HG02938 (cell line): ENCODE measurements at regions not wholly inside any gene's neighbourhood (a gene's known extent, or its start where the extent isn't known, plus 50 kb on each side); places are given as distances from the start of the nearest gene placed in this dataset.
A peak's percentile ranks its signal among the peaks of the same experiment; 100 is the strongest.
"Not testable (repeated sequence)": the region's sequence is repeated elsewhere in the genome, so short reads cannot be mapped to it uniquely, and the experiment has no call there.

Experiments
- ATAC-seq: cut with Tn5 transposase; IDR thresholded peaks from one replicate; pipeline ENCODE4 v1.9.1; 2021; ENCODE audit warnings: mild to moderate bottlenecking, moderate library complexity; ENCODE audit not compliant: unreplicated experiment

GRCh38 chr16:51984395-51984794 is 562.5 kb downstream of the TOX3 start:
- ATAC-seq: no peak

DNA sequence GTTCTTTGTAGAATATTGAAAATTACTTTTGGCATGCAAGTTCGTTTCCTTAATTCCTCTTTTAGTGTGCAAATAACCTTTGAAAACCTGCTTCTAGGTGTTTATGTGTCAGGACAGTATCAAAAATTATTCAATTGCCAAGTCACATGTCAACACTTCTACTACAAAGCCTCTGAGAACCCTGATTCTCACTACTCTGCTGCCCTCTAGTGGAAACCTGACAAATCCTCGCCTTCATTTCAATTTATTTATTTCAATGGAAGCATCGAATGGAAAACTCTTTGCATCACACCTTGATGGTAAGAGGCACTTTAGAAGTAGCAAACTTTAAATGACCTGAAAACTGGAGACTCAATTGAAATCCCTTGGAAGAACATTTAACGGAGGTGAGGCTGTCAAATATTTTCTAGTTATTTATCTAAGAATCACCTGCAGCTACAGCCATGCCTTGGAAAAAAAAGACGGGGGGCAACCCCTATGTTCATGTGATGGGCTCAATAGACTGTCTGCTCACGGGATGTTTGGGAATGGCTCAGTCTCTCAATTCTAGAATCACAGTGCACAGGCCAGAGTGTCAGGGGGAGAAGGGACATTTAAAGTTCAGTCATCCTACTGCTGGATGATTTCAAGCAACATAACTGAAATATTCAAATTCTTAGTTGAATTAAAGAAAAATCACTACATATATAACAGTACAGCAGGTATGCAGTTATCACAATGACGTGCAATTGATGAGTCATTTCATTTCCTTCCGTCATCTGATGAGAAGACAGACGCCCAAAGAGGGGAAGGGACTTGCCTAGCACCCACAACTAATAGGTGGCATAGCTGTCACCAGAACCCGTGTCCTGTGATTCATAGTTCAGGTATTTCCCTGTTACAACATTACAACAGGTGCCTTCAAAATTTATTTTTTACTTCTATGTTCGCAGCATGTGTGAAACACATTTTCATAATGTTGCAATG is 563.9 kb downstream of the TOX3 start:
- peak; percentile 64 for ATAC-seq

- no peak for ATAC-seq
Observed at GRCh38 chr16:51981725-51982124, 565.2 kb downstream of the TOX3 start.

DNA sequence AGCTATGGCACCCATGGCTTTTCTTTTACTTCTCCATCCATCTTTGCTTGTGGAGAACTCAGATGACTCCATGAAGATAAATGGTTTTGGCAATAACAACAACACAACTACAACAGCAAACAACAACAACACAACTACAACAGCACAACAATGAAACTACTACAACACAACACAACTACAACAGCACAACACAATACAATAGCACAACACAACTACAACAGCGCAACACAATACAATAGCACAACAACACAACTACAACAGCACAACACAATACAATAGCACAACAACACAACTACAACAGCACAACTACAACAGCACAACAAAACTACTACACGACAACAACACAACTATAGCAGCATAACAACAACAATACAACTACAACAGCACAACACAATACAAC is 569.4 kb downstream of the TOX3 start:
- ATAC-seq: not testable (repeated sequence)

DNA sequence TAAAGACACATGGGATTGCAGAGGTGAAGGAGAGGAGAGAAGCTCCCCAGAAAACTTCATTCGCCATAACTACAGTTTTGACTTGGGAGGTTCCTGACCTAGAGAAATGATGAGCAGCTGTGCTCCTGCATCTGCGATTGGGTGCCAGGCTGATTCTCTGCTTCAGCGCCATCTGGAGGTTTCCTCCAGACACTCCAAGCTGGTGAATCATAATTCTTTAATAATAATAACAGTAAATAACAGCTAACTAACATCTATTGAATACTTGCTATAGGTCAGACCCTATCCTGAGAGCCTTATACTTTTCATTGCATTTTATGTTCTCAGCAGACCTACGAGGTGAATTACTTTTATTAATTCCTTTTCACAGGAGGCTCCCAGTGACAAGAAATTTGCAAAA is 575.8 kb downstream of the TOX3 start:
- ATAC-seq: no peak

DNA sequence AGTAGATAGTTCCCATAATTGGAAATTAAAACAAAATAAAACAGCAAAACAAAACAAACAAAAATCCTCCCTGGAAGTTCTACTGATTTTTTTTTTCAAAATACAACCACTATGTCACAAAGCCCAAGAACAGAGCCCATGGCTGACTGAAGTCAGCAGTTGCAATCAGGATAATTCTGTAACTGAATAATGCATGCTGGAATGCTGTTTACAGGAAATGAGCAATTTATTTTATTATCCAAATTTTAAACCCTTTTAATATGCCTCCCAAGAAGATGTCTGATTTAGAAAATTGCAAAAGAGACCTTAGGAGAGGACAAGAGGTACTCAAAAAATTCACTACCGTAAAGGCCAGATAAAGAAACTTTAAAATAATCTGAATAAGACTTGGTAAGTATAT is 578.2 kb downstream of the TOX3 start:
- ATAC-seq: no peak

DNA sequence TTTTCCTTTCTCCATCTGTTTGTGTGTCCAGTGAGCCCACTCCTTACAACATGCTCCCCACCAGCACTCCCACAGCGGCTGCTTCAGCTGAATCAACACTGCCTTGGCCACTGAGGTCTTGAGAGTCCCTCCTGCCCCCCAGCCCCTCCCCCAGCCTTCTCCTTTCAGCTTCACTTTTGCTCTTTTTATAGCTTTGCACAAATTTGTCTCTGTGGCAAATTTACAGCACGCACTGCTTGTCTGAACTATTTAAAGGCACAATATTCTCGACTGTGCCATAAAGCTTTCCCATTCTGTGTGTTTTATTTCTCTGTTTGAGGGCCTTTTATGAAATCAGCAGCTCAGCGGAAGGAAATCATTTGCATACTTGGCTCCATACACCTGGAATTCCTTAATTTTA is 579.3 kb downstream of the TOX3 start:
- no peak for ATAC-seq

- ATAC-seq: no peak
Observed at GRCh38 chr16:51960931-51961330, 586.0 kb downstream of the TOX3 start.

DNA sequence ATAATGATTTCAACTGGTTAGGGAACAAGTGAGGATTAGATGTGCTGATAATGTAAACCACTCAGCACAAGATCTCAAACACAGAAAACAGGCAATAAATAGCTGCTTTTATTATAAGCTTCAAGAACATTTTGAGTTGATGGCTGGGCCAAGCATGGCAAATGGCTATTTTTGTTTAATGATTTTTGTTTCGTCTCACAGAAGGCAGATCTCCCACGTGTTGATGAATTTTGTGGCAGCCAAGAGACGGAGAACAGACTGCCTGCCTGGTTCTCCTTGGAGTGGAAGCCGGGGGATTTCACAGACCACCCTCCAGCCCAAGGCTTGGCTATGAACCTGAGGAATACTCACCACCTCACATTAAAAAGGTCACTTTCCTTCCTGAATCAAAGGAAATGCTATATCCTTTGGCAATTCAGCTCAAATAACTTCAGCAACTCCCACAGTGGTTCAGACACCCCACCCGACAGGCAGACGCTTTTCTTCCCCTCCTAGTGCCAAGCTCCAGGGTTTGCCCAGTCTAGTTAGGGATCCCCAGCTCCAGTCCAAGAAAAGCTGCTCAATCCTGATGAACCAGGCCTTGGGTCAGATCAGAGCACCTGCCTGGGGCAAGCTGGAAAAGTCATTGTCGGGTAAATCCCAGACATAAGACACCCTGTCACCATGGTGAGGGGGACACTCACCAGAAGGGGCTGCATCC is 593.5 kb downstream of the TOX3 start:
- ATAC-seq: no peak

- no peak for ATAC-seq
Observed at GRCh38 chr16:51952500-51952899, 594.4 kb downstream of the TOX3 start.

GRCh38 chr16:51951668-51952298 is 595.2 kb downstream of the TOX3 start:
- no peak for ATAC-seq

GRCh38 chr16:51950118-51950780 is 596.7 kb downstream of the TOX3 start:
- ATAC-seq: no peak

DNA sequence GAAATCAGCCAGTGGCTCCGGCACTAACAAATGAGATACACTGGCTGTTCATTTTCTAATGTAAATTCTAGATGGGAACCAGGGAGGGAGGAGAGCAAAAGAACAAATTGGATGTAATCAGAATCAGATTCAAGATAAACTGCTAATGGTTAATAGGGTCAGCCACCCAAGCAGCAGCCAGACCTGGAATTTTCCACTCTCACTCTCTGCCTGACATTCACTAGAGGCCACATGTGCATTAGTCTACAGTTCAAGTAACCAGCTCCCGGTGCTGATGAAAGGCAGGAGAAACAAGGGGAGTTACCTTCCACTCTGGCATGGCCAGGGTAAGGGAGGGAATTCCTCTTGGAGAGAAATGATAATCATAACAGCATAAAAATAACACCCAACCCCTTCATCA is 597.7 kb downstream of the TOX3 start:
- ATAC-seq: no peak

DNA sequence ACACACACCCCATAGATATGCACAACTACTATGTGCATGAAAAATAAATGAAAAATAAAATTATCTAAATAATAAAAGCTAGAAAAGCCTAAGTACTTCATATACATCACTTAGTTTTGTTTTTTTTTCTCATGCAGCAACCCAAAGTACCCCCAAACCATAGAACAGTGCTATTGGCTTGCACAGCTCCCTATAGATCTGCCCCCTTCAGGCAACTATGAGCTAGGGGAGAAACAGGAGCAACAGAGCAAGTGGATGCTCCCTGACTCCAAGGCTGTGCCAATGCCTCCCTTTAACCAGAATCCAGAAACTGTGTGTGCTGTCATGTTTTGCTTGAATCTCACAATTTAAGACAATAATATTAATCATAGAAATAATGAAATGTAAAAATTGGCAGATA is 605.5 kb downstream of the TOX3 start:
- ATAC-seq: no peak

DNA sequence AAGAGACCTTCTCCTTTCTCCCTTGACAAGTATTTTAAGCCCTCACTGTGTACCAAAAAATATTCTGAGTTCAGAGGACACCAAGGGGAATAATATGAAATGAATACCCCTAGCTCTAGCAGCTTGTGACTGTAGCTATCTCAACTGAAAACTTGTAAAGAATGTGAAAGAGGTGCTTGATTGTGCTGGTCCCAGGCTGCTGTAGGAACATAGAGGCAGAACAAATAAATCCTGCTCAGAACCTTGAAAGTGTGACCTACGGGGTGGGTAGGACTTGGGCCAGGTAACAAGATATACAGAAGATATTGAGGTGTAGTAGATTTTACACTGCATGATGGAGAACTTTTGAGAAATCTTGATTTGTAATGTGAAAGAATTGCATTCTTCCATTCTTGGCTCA is 606.8 kb downstream of the TOX3 start:
- no peak for ATAC-seq

- ATAC-seq: no peak
Observed at GRCh38 chr16:51939378-51939871, 607.5 kb downstream of the TOX3 start.

GRCh38 chr16:51938861-51939260 is 608.1 kb downstream of the TOX3 start:
- ATAC-seq: no peak

GRCh38 chr16:51937771-51938170 is 609.2 kb downstream of the TOX3 start:
- no peak for ATAC-seq

- ATAC-seq: no peak
Observed at GRCh38 chr16:51936846-51937245, 610.1 kb downstream of the TOX3 start.

- no peak for ATAC-seq
Observed at GRCh38 chr16:51932317-51932716, 614.6 kb downstream of the TOX3 start.

DNA sequence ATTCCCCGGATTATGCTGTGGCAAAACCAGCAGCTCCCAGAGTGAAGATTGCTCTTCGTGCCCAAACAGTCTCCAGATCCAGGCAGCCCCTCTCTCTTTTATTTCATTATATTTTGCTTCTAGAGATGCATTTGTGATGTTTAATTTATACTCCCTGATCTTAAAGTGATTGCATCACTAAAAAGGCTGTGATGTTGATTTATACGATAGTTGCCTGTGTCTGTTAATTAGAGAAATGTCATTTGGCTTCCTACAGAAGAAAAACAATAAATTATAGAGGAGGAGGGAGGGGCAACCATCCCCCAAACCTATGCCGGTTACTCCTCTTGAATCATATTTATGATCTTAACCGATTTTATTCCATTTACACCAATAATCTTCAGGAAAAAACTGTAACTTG is 615.3 kb downstream of the TOX3 start:
- ATAC-seq: no peak
